A673 (cell line): ENCODE measurements at regions not wholly inside any gene's neighbourhood (a gene's known extent, or its start where the extent isn't known, plus 50 kb on each side); places are given as distances from the start of the nearest gene placed in this dataset.

Experiments
- BruUV-seq: library from RNA; stranded (reverse); fragments of 400-500 nt; replicated peaks from 2 replicates; lab custom pipeline; 2021; lab: Mats Ljungman, UMichigan
- CTCF ChIA-PET: fragments of 300-600 bp; sonication (Branson Sonifier 250); formaldehyde crosslinking; loops from one replicate; lab custom pipeline; 2022; ENCODE audit warnings: antibody characterized with exemption; lab: Charles Lee
- POLR2A ChIA-PET: fragments of 300-600 bp; sonication (Branson Sonifier 250); formaldehyde crosslinking; loops from one replicate; lab custom pipeline; 2022; ENCODE audit warnings: antibody characterized with exemption; ENCODE audit not compliant: low non-redundant PET; lab: Charles Lee
- DNase-seq: peaks from one replicate; pipeline ENCODE4 v3.0.0-alpha.2; 2015; ENCODE audit warnings: low spot score
- H3K27ac ChIP-seq: fragments of 200-600 bp; sonication (generic); 2 replicates; pipeline ENCODE4 v1.5.1; 2016; ENCODE audit warnings: mixed run types, low read depth, mild to moderate bottlenecking, mixed read lengths, antibody characterized with exemption, low read length; ENCODE audit not compliant: poor library complexity, severe bottlenecking
- H3K27me3 ChIP-seq: fragments of 200-600 bp; sonication (generic); replicated peaks from 2 replicates; pipeline ENCODE4 v1.6.1; 2017; ENCODE audit warnings: mixed run types, low read depth, mild to moderate bottlenecking, mixed read lengths, antibody characterized with exemption, low read length; ENCODE audit not compliant: insufficient read depth, poor library complexity
- H3K36me3 ChIP-seq: fragments of 200-600 bp; sonication (generic); 2 replicates; pipeline ENCODE4 v1.6.1; 2016; ENCODE audit warnings: mixed run types, mild to moderate bottlenecking, mixed read lengths, antibody characterized with exemption, low read length; ENCODE audit not compliant: insufficient read depth, poor library complexity, severe bottlenecking
- H3K4me1 ChIP-seq: fragments of 200-600 bp; sonication (generic); 2 replicates; pipeline ENCODE4 v1.6.1; 2017; ENCODE audit warnings: mixed run types, mild to moderate bottlenecking, mixed read lengths, antibody characterized with exemption, low read length; ENCODE audit not compliant: insufficient read depth, poor library complexity, severe bottlenecking
- H3K4me3 ChIP-seq: fragments of 200-600 bp; sonication (generic); 2 replicates; pipeline ENCODE4 v1.5.1; 2016; ENCODE audit warnings: low read depth, mixed run types, mild to moderate bottlenecking, mixed read lengths, low read length; ENCODE audit not compliant: poor library complexity, severe bottlenecking
- H3K9me3 ChIP-seq: fragments of 200-600 bp; sonication (generic); 2 replicates; pipeline ENCODE4 v1.6.1; 2016; ENCODE audit warnings: mixed run types, low read depth, mild to moderate bottlenecking, mixed read lengths, antibody characterized with exemption, low read length; ENCODE audit not compliant: poor library complexity, severe bottlenecking
- EZH2 ChIP-seq: fragments of 200-600 bp; sonication (generic); IDR thresholded peaks from 2 replicates; pipeline ENCODE4 v1.6.1; 2017; ENCODE audit warnings: borderline replicate concordance, low read depth, mild to moderate bottlenecking, mixed read lengths, antibody characterized with exemption, low read length; ENCODE audit not compliant: poor library complexity, severe bottlenecking
- intact Hi-C: fragments of 100-400 bp; cut with micrococcal nuclease; formaldehyde crosslinking; loops from one replicate; pipeline ENCODE4 v1.10.0; 2022; ENCODE audit not compliant: unreplicated experiment
- TF ChIP-seq, protein P1 (sequence below): fragments of 300-800, 200-600 bp; sonication (generic); conservative IDR thresholded peaks from 2 replicates; pipeline ENCODE4 v1.5.1; 2017; ENCODE audit warnings: low read depth, mild to moderate bottlenecking, antibody characterized with exemption, low read length, moderate library complexity, mixed read lengths

DNA sequence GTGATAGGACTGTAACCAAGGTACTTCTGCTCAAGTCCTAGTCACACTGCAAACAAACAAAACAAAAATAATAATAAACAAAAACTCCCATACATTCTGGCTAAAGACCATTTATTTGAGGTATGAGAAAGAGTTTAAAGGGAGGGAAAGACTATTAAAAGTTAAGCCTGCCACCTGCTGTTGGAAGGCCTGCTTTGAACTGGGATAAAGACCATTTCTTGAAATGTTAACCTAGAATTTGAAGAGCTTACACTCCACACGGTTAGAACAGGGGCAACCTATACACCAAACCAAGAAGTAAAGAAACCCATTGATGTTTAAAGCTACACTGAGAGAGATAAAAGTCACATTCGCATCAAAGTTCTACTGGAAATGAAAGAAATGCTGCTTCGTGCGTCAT is 548.7 kb upstream of the DIPK2B start:
- no TSS peak for BruUV-seq
- no peak overlapping the region for H3K27ac ChIP-seq
- peak; percentile 27 for DNase-seq
- H3K4me3 ChIP-seq, result no peak overlapping the region
- intact Hi-C loops, result no loop called here
- H3K36me3 ChIP-seq, result peaks cover 33% of the 10 kb centered on the region
- ChIA-PET CTCF (no interaction called here), POLR2A (no interaction called here)
- TF ChIP-seq EZH2, result no peak
- TF ChIP-seq, protein P1, sequence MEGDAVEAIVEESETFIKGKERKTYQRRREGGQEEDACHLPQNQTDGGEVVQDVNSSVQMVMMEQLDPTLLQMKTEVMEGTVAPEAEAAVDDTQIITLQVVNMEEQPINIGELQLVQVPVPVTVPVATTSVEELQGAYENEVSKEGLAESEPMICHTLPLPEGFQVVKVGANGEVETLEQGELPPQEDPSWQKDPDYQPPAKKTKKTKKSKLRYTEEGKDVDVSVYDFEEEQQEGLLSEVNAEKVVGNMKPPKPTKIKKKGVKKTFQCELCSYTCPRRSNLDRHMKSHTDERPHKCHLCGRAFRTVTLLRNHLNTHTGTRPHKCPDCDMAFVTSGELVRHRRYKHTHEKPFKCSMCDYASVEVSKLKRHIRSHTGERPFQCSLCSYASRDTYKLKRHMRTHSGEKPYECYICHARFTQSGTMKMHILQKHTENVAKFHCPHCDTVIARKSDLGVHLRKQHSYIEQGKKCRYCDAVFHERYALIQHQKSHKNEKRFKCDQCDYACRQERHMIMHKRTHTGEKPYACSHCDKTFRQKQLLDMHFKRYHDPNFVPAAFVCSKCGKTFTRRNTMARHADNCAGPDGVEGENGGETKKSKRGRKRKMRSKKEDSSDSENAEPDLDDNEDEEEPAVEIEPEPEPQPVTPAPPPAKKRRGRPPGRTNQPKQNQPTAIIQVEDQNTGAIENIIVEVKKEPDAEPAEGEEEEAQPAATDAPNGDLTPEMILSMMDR, result peak; percentile 47
- H3K4me1 ChIP-seq, result peaks cover 12% of the 10 kb centered on the region
- no peaks in the 10 kb centered on the region for H3K9me3 ChIP-seq
- no peaks in the 10 kb centered on the region for H3K27me3 ChIP-seq

DNA sequence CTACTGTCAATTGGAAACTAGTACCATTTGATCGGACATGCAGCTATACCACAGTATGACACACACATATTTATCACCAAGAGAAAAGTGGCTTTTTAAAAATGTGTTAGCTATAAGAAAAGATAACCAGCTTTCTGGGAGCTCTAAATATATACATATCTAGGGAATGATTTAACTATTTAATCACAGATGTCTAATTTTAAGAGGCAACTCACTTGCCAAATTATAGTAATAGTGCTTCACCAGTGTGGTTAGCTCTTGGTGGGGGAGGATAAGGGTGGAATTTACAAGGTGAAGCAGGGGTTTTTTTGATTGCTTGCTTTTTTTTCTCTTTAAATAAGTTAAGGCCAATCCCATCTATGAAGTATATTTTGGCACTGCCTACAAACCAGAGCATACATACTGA is 547.7 kb upstream of the DIPK2B start:
- ChIA-PET CTCF (interaction anchor here (0.9 kb wide), 1 partner anchor 28 kb away, joined by 3 read pairs; no protein-coding TSS in a partner anchor), POLR2A (no interaction called here)
- Histone ChIP-seq H3K27me3 (no peaks in the 10 kb centered on the region), H3K4me3 (no peak overlapping the region), H3K4me1 (peaks cover 12% of the 10 kb centered on the region), H3K36me3 (peaks cover 34% of the 10 kb centered on the region), H3K9me3 (no peaks in the 10 kb centered on the region), H3K27ac (peak overlapping the region; percentile 5)
- intact Hi-C loops, result loop anchor here (1.0 kb wide), 1 partner anchor 233 kb away; no protein-coding TSS in a partner anchor
- TF ChIP-seq EZH2, result no peak
- TF ChIP-seq, protein P1, result no peak
- BruUV-seq, result no TSS peak
- DNase-seq, result no peak

DNA sequence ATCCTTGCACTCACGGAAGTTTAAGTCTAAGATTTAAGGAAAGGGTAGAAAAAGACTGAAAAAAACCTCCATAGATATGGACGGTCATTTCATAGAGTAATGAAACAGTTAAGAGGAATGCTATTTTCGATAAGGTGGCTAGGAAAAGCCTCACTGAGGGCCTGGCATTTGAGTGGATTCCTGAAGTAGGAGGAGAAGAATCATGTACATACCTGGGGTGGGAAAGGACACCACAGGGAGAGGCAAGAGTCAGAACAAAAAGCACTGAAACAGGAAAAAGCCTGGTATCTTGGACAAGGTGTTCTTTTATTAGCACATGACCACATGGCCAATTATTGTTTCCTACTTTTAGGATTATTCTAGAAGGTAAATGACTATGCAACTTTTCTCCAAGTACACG is 547.2 kb upstream of the DIPK2B start:
- no peak overlapping the region for H3K4me3 ChIP-seq
- no peaks in the 10 kb centered on the region for H3K27me3 ChIP-seq
- intact Hi-C loops, result loop anchor here (1.0 kb wide), 1 partner anchor 233 kb away; no protein-coding TSS in a partner anchor
- ChIA-PET POLR2A (no interaction called here), CTCF (interaction anchor here (0.9 kb wide), 1 partner anchor 27 kb away, joined by 3 read pairs; no protein-coding TSS in a partner anchor)
- no peaks in the 10 kb centered on the region for H3K9me3 ChIP-seq
- H3K36me3 ChIP-seq, result peaks cover 32% of the 10 kb centered on the region
- no TSS peak for BruUV-seq
- no peak for TF ChIP-seq EZH2
- TF ChIP-seq, protein P1, result no peak
- H3K4me1 ChIP-seq, result peaks cover 12% of the 10 kb centered on the region
- peak overlapping the region; percentile 5 for H3K27ac ChIP-seq
- no peak for DNase-seq
